H1 (cell line): ENCODE measurements at regions not wholly inside any gene's neighbourhood (a gene's known extent, or its start where the extent isn't known, plus 50 kb on each side); places are given as distances from the start of the nearest gene placed in this dataset.

Source experiments
- CTBP2 ChIP-seq: IDR thresholded peaks from 2 replicates; pipeline ENCODE4 v1.7.0; 2011; ENCODE audit warnings: borderline replicate concordance, mild to moderate bottlenecking, moderate library complexity, mixed read lengths, low read length; ENCODE audit not compliant: insufficient read depth, insufficient read length
- GTF2F1 ChIP-seq: IDR thresholded peaks from 2 replicates; pipeline ENCODE4 v1.6.1; 2012; ENCODE audit warnings: low read depth, low read length, improper control_type of control experiment, borderline replicate concordance
- HDAC6 ChIP-seq: IDR thresholded peaks from one replicate; pipeline ENCODE4 v1.7.1; 2012; ENCODE audit warnings: low read depth, mild to moderate bottlenecking, inconsistent platforms, low read length, moderate library complexity
- POLR2AphosphoS5 ChIP-seq: IDR thresholded peaks from 2 replicates; pipeline ENCODE4 v1.6.1; 2011; ENCODE audit warnings: low read depth, low read length
- SP1 ChIP-seq: IDR thresholded peaks from 2 replicates; pipeline ENCODE4 v1.6.1; 2011; ENCODE audit warnings: low read depth, low read length
- ZNF274 ChIP-seq: IDR thresholded peaks from 2 replicates; pipeline ENCODE4 v1.7.0; 2012; ENCODE audit warnings: low read length, borderline replicate concordance; ENCODE audit errors: extremely low read depth

- TF ChIP-seq SP1: no peak
- no peak for TF ChIP-seq GTF2F1
- TF ChIP-seq POLR2AphosphoS5: no peak
- TF ChIP-seq ZNF274: no peak
- TF ChIP-seq CTBP2: no peak
- no peak for TF ChIP-seq HDAC6
Observed at GRCh38 chr2:128551435-128551834, 232.8 kb upstream of the HS6ST1 start (continued).
